Nephron progenitor cell (in vitro differentiated cells): ENCODE measurements at regions not wholly inside any gene's neighbourhood (a gene's known extent, or its start where the extent isn't known, plus 50 kb on each side); places are given as distances from the start of the nearest gene placed in this dataset.

Experiments used
- DNase-seq: peaks from one replicate; pipeline ENCODE4 v3.0.0; 2021
- H3K27ac Mint-ChIP-seq: 2 replicates; pipeline ENCODE4 v1.8.0; 2021; ENCODE audit warnings: mild to moderate bottlenecking, moderate library complexity, mixed read lengths
- H3K27me3 Mint-ChIP-seq: 2 replicates; pipeline ENCODE4 v1.8.0; 2021; ENCODE audit warnings: mild to moderate bottlenecking, low read depth, mixed read lengths; ENCODE audit not compliant: poor library complexity
- H3K36me3 Mint-ChIP-seq: 2 replicates; pipeline ENCODE4 v1.8.0; 2021; ENCODE audit warnings: low read depth, mixed read lengths
- H3K4me1 Mint-ChIP-seq: 2 replicates; pipeline ENCODE4 v1.8.0; 2021; ENCODE audit warnings: mixed read lengths
- H3K4me3 Mint-ChIP-seq: 2 replicates; pipeline ENCODE4 v1.8.0; 2021; ENCODE audit warnings: mild to moderate bottlenecking, moderate library complexity, mixed read lengths
- H3K9me3 Mint-ChIP-seq: 2 replicates; pipeline ENCODE4 v1.8.0; 2021; ENCODE audit warnings: mild to moderate bottlenecking, moderate library complexity, mixed read lengths
- TF ChIP-seq, protein P1 (sequence below): fragments of 200-600 bp; sonication (generic); IDR thresholded peaks from 2 replicates; pipeline ENCODE4 v1.5.0; 2021; ENCODE audit warnings: antibody characterized with exemption

- TF ChIP-seq, protein P1, sequence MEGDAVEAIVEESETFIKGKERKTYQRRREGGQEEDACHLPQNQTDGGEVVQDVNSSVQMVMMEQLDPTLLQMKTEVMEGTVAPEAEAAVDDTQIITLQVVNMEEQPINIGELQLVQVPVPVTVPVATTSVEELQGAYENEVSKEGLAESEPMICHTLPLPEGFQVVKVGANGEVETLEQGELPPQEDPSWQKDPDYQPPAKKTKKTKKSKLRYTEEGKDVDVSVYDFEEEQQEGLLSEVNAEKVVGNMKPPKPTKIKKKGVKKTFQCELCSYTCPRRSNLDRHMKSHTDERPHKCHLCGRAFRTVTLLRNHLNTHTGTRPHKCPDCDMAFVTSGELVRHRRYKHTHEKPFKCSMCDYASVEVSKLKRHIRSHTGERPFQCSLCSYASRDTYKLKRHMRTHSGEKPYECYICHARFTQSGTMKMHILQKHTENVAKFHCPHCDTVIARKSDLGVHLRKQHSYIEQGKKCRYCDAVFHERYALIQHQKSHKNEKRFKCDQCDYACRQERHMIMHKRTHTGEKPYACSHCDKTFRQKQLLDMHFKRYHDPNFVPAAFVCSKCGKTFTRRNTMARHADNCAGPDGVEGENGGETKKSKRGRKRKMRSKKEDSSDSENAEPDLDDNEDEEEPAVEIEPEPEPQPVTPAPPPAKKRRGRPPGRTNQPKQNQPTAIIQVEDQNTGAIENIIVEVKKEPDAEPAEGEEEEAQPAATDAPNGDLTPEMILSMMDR, result no peak
- no peaks in the 10 kb centered on the region for H3K4me1 Mint-ChIP-seq
- H3K27me3 Mint-ChIP-seq, result no peaks in the 10 kb centered on the region
- DNase-seq, result no peak
- H3K27ac Mint-ChIP-seq, result no peak overlapping the region
- no peaks in the 10 kb centered on the region for H3K9me3 Mint-ChIP-seq
- no peak overlapping the region for H3K4me3 Mint-ChIP-seq
- H3K36me3 Mint-ChIP-seq, result no peaks in the 10 kb centered on the region
These were observed 444.3 kb upstream of the VSTM2A start for GRCh38 chr7:54097886-54098285.

DNA sequence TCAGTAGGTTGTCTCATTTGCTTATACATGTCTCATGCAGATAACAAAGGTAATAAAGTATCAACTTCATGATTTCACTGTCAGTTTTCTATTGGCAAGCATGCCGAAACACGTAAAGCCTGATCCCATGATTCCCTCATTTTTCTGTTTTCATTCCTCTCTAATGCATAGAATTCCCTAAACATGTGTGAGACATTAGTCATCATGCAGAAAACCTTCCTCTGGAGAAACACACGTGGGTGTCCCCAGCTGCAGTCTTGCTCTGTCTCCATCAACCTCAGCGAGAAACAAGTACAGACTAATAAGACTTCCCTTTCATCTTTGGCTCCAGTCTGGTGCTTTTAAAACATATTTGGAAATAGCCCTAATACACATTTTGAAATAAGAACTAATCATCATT, 432.7 kb upstream of the VSTM2A start:
- H3K4me1 Mint-ChIP-seq, result peaks cover 20% of the 10 kb centered on the region
- no peak overlapping the region for H3K27ac Mint-ChIP-seq
- H3K4me3 Mint-ChIP-seq, result no peak overlapping the region
- no peaks in the 10 kb centered on the region for H3K36me3 Mint-ChIP-seq
- H3K9me3 Mint-ChIP-seq, result no peaks in the 10 kb centered on the region
- no peaks in the 10 kb centered on the region for H3K27me3 Mint-ChIP-seq
- TF ChIP-seq, protein P1, result no peak
- DNase-seq, result no peak

DNA sequence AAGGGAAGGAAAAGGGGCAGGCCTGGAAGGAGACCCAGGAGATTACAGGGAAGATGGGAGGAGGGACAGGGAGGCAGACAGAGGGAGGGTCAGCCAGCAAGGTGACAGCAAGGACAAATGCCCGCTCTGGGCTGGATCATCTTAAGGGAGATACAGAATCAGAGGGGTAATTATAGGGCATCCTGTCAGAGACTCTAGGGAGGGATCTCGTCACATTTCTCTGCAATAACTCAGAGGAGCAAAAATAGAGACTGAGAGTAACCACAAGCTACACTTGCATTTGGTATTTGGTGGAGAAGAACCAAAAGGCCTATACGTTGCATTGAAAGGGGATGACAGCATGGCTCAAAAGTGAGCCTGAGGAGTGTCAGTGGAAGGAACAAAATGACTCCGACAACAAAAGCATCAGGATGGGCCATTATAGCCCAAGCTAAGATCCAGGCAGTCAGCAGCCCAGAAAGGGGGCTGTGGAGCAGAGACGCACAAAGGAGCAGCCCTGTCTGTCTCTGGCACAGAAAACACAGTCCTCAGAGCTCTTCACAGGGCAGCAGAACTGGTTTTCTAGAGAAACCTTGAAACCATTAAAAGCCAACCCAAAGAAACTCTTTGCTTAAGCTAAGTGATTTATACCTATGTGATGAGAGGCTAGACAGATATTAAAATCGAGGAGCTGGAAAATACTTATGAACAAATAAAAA, 430.2 kb upstream of the VSTM2A start:
- no peaks in the 10 kb centered on the region for H3K36me3 Mint-ChIP-seq
- no peaks in the 10 kb centered on the region for H3K9me3 Mint-ChIP-seq
- H3K4me3 Mint-ChIP-seq, result no peak overlapping the region
- TF ChIP-seq, protein P1, result no peak
- no peak for DNase-seq
- no peaks in the 10 kb centered on the region for H3K27me3 Mint-ChIP-seq
- H3K27ac Mint-ChIP-seq, result no peak overlapping the region
- H3K4me1 Mint-ChIP-seq, result peaks cover 20% of the 10 kb centered on the region

- DNase-seq, result no peak
- TF ChIP-seq, protein P1, result no peak
- Mint-ChIP-seq H3K4me1 (peaks cover 20% of the 10 kb centered on the region), H3K9me3 (no peaks in the 10 kb centered on the region), H3K27me3 (no peaks in the 10 kb centered on the region), H3K36me3 (no peaks in the 10 kb centered on the region), H3K27ac (no peak overlapping the region), H3K4me3 (no peak overlapping the region)
These were observed 429.6 kb upstream of the VSTM2A start for GRCh38 chr7:54112567-54112966.

GRCh38 chr7:54115028-54115763, 427.0 kb upstream of the VSTM2A start:
- Mint-ChIP-seq H3K27ac (no peak overlapping the region), H3K9me3 (no peaks in the 10 kb centered on the region), H3K36me3 (no peaks in the 10 kb centered on the region), H3K27me3 (no peaks in the 10 kb centered on the region), H3K4me3 (no peak overlapping the region), H3K4me1 (peaks cover 20% of the 10 kb centered on the region)
- TF ChIP-seq, protein P1, result no peak
- no peak for DNase-seq
